Esophagus muscularis mucosa (tissue), 3 donors: ENCODE measurements at regions not wholly inside any gene's neighbourhood (a gene's known extent, or its start where the extent isn't known, plus 50 kb on each side); places are given as distances from the start of the nearest gene placed in this dataset.

ENCODE experiments used
- CTCF ChIP-seq, 3 experiments: fragments of 200-600 bp in 2 of 3; fragments of 450-650 bp in 1 of 3; sonication (generic) in 2 of 3; IDR thresholded peaks; one replicate each; pipeline ENCODE4 v1.5.1; 2017 to 2019; ENCODE audit warnings: antibody characterized with exemption in 3 of 3, mild to moderate bottlenecking in 2 of 3, moderate library complexity in 1 of 3
- POLR2A ChIP-seq: fragments of 450-650 bp; IDR thresholded peaks from one replicate; pipeline ENCODE4 v1.6.1; 2017; ENCODE audit warnings: antibody characterized with exemption, moderate library complexity, mild to moderate bottlenecking, low read depth
- POLR2AphosphoS5 ChIP-seq, 2 donors: sonication (generic); formaldehyde crosslinking; IDR thresholded peaks; one replicate each; pipeline ENCODE4 v1.6.1; 2017; ENCODE audit warnings: antibody characterized with exemption in 2 of 2

GRCh38 chrX:43108828-43109227 is 330.9 kb upstream of the PPP1R2C start:
- TF ChIP-seq POLR2AphosphoS5 (IDR thresholded peaks at IDR 0.05) = no peak
- TF ChIP-seq CTCF (IDR thresholded peaks at IDR 0.05) = no peak
- no peak for TF ChIP-seq POLR2A
